Sigmoid colon (tissue), 4 donors: ENCODE measurements at regions not wholly inside any gene's neighbourhood (a gene's known extent, or its start where the extent isn't known, plus 50 kb on each side); places are given as distances from the start of the nearest gene placed in this dataset.

Experiments
- CTCF ChIP-seq, 4 experiments: fragments of 450-650 bp in 3 of 4; fragments of 200-600 bp in 1 of 4; IDR thresholded peaks; one replicate each; pipeline ENCODE4 v1.5.1; 2016 to 2019; ENCODE audit warnings: antibody characterized with exemption in 4 of 4, mild to moderate bottlenecking in 3 of 4, moderate library complexity in 2 of 4
- POLR2A ChIP-seq, 2 donors: fragments of 450-650 bp; IDR thresholded peaks; one replicate each; pipeline ENCODE4 v1.6.1; 2016; ENCODE audit warnings: antibody characterized with exemption in 2 of 2, mild to moderate bottlenecking in 2 of 2, moderate library complexity in 2 of 2
- POLR2AphosphoS5 ChIP-seq, 4 donors: sonication (generic); formaldehyde crosslinking; IDR thresholded peaks; one replicate each; pipeline ENCODE4 v1.6.1; 2017; ENCODE audit warnings: antibody characterized with exemption in 4 of 4

GRCh38 chr5:63124266-63124665 is 545.6 kb downstream of the LRRC70 start:
- no peak for TF ChIP-seq CTCF (IDR thresholded peaks at IDR 0.05)
- TF ChIP-seq POLR2AphosphoS5 (IDR thresholded peaks at IDR 0.05): no peak
- no peak for TF ChIP-seq POLR2A (IDR thresholded peaks at IDR 0.05)
